Brain microvascular endothelial cell (primary cell): ENCODE measurements at regions not wholly inside any gene's neighbourhood (a gene's known extent, or its start where the extent isn't known, plus 50 kb on each side); places are given as distances from the start of the nearest gene placed in this dataset.

Experiments used
- DNase-seq: peaks from one replicate; pipeline ENCODE4 v3.0.0-alpha.2; 2020
- H3K27ac ChIP-seq: fragments of 250-450 bp; sonication (Bioruptor Pico); 2 replicates; pipeline ENCODE4 v1.5.1; 2020; ENCODE audit warnings: mild to moderate bottlenecking, moderate library complexity
- H3K27me3 ChIP-seq: fragments of 250-450 bp; sonication (Bioruptor Pico); replicated peaks from 2 replicates; pipeline ENCODE4 v1.5.1; 2020; ENCODE audit warnings: mild to moderate bottlenecking
- H3K36me3 ChIP-seq: fragments of 250-450 bp; sonication (Bioruptor Pico); replicated peaks from 2 replicates; pipeline ENCODE4 v1.5.1; 2020; ENCODE audit warnings: mild to moderate bottlenecking
- H3K4me3 ChIP-seq: 2 replicates; pipeline ENCODE4 v1.5.1; 2011; ENCODE audit warnings: low read depth, mild to moderate bottlenecking, control low read depth, low read length, moderate library complexity
- CTCF ChIP-seq: IDR thresholded peaks from 2 replicates; pipeline ENCODE4 v1.5.1; 2011; ENCODE audit warnings: low read depth, mild to moderate bottlenecking, moderate library complexity, low read length, control low read depth, inconsistent platforms; ENCODE audit errors: missing control alignments
- in situ Hi-C: cut with HindIII; loops from 2 replicates; pipeline ENCODE4 v1.10.0; 2017; ENCODE audit warnings: low sequenced_read_pairs, low pct_ligation_motif_present

GRCh38 chr1:36625253-36625934 lies 142.7 kb upstream of the CSF3R start:
- Histone ChIP-seq H3K36me3 (no peaks in the 10 kb centered on the region), H3K27ac (no peak overlapping the region), H3K27me3 (no peaks in the 10 kb centered on the region), H3K4me3 (no peak overlapping the region)
- in situ Hi-C loops: no loop called here
- no peak for DNase-seq
- TF ChIP-seq CTCF: no peak

GRCh38 chr1:36624466-36624865 lies 141.8 kb upstream of the CSF3R start:
- H3K27me3 ChIP-seq: no peaks in the 10 kb centered on the region
- no peaks in the 10 kb centered on the region for H3K36me3 ChIP-seq
- no peak for DNase-seq
- no peak overlapping the region for H3K4me3 ChIP-seq
- no peak overlapping the region for H3K27ac ChIP-seq
- in situ Hi-C loops: no loop called here
- no peak for TF ChIP-seq CTCF

- no peak for TF ChIP-seq CTCF
- Histone ChIP-seq H3K27ac (no peak overlapping the region), H3K36me3 (no peaks in the 10 kb centered on the region), H3K4me3 (no peak overlapping the region), H3K27me3 (no peaks in the 10 kb centered on the region)
- in situ Hi-C loops: no loop called here
- no peak for DNase-seq
Observed at GRCh38 chr1:36622741-36623648, 140.3 kb upstream of the CSF3R start.

GRCh38 chr1:36621531-36621930 lies 138.8 kb upstream of the CSF3R start:
- in situ Hi-C loops: no loop called here
- no peak overlapping the region for H3K4me3 ChIP-seq
- DNase-seq: no peak
- TF ChIP-seq CTCF: no peak
- H3K36me3 ChIP-seq: no peaks in the 10 kb centered on the region
- H3K27me3 ChIP-seq: no peaks in the 10 kb centered on the region
- H3K27ac ChIP-seq: no peak overlapping the region

- TF ChIP-seq CTCF: no peak
- no peak overlapping the region for H3K4me3 ChIP-seq
- no peak for DNase-seq
- H3K27ac ChIP-seq: no peak overlapping the region
- in situ Hi-C loops: no loop called here
- H3K27me3 ChIP-seq: no peaks in the 10 kb centered on the region
- H3K36me3 ChIP-seq: no peaks in the 10 kb centered on the region
Observed at GRCh38 chr1:36620142-36620541, 137.4 kb upstream of the CSF3R start.
